ENCODE measurements at regions not wholly inside any gene's neighbourhood (a gene's known extent, or its start where the extent isn't known, plus 50 kb on each side); places are given as distances from the start of the nearest gene placed in this dataset.

- TF ChIP-seq CTCF (tag by site-specific recombination; IDR thresholded peaks at IDR 0.05) (no peak), ZNF274 (IDR thresholded peaks at IDR 0.05; ENCODE audit: low read length) (no peak), ZNF274 (tag by site-specific recombination; IDR thresholded peaks at IDR 0.05; ENCODE audit: borderline replicate concordance) (no peak), ZNF48 (tag by site-specific recombination; IDR thresholded peaks at IDR 0.05) (no peak), ZNF311 (tag by site-specific recombination; IDR thresholded peaks at IDR 0.05; ENCODE audit: borderline replicate concordance) (no peak), ZEB2 (tag by site-specific recombination; IDR thresholded peaks at IDR 0.05) (no peak), ZBTB10 (tag by site-specific recombination; IDR thresholded peaks at IDR 0.05) (no peak), ZNF600 (tag by site-specific recombination; IDR thresholded peaks at IDR 0.05) (no peak), PBX3 (CRISPR knock-in tag; IDR thresholded peaks at IDR 0.05) (no peak)
- TF ChIP-seq, protein P1, sequence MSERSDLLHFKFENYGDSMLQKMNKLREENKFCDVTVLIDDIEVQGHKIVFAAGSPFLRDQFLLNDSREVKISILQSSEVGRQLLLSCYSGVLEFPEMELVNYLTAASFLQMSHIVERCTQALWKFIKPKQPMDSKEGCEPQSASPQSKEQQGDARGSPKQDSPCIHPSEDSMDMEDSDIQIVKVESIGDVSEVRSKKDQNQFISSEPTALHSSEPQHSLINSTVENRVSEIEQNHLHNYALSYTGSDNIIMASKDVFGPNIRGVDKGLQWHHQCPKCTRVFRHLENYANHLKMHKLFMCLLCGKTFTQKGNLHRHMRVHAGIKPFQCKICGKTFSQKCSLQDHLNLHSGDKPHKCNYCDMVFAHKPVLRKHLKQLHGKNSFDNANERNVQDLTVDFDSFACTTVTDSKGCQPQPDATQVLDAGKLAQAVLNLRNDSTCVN (tag by site-specific recombination; optimal IDR thresholded peaks at IDR 0.05): no peak
- TF ChIP-seq, protein P2, sequence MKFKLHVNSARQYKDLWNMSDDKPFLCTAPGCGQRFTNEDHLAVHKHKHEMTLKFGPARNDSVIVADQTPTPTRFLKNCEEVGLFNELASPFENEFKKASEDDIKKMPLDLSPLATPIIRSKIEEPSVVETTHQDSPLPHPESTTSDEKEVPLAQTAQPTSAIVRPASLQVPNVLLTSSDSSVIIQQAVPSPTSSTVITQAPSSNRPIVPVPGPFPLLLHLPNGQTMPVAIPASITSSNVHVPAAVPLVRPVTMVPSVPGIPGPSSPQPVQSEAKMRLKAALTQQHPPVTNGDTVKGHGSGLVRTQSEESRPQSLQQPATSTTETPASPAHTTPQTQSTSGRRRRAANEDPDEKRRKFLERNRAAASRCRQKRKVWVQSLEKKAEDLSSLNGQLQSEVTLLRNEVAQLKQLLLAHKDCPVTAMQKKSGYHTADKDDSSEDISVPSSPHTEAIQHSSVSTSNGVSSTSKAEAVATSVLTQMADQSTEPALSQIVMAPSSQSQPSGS (tag by site-specific recombination; IDR thresholded peaks at IDR 0.05; ENCODE audit: low read depth): no peak
Measured at GRCh38 chrX:39750848-39751247, 346.9 kb downstream of the BCOR start.

Data from HEK293 (cell line).